ENCODE measurements at regions not wholly inside any gene's neighbourhood (a gene's known extent, or its start where the extent isn't known, plus 50 kb on each side); places are given as distances from the start of the nearest gene placed in this dataset.

DNA sequence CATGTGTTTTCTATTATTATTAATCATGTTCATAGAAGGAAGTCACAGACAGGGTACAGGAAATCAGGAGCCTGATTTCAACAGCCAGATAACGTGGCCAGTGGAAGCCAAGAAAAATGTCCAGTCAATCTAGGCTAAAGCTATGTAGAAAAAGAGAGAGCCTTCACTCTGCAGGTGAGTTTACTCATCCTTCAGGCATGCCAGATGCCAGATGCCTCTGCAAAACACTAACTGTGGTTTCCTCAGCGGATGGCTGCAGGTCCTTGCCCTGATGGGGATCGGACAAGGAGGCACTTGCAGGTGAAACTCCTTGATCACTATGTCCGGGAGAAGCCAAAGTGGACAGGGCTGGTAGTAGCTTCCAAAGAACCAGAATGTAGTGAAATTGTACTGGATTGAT lies 962.3 kb upstream of the RAG2 start:
- Histone ChIP-seq H2AFZ (ENCODE audit: insufficient read depth, low read depth, low read length, poor library complexity, severe bottlenecking) (peak overlapping the region; percentile 17), H3K36me3 (replicated peaks in 1 of 2; ENCODE audit: control insufficient read depth in 1 of 2, insufficient read depth in 2 of 2, low read length in 2 of 2) (no peaks in the 10 kb centered on the region), H3K27me3 (ENCODE audit: control insufficient read depth in 2 of 2, insufficient read depth in 2 of 2, low read length in 2 of 2) (no peaks in the 10 kb centered on the region), H3K4me1 (ENCODE audit: control insufficient read depth in 1 of 2, insufficient read depth in 2 of 2, low read length in 2 of 2) (no peaks in the 10 kb centered on the region), H4K20me1 (ENCODE audit: insufficient read depth, low read length) (no peaks in the 10 kb centered on the region), H3K27ac (ENCODE audit: low read depth in 1 of 2, low read length in 2 of 2) (no peak overlapping the region), H3K9me3 (replicated peaks in 1 of 2; ENCODE audit: control insufficient read depth in 1 of 2, insufficient read depth in 1 of 2, low read length in 2 of 2) (no peaks in the 10 kb centered on the region), H3K79me2 (ENCODE audit: insufficient read depth, low read length) (no peaks in the 10 kb centered on the region), H3K9ac (ENCODE audit: insufficient read depth, low read length, poor library complexity, severe bottlenecking) (no peak overlapping the region), H3K4me3 (replicated peaks in 1 of 3; ENCODE audit: low read depth in 2 of 3, low read length in 3 of 3) (no peak overlapping the region), H3K4me2 (replicated peaks; ENCODE audit: extremely low read depth, low read length, poor library complexity, severe bottlenecking) (no peak overlapping the region)
- Mint-ChIP-seq H3K27me3 (ENCODE audit: low read depth in 3 of 3) (no peaks in the 10 kb centered on the region), H3K36me3 (no peaks in the 10 kb centered on the region), H3K4me3 (no peak overlapping the region), H3K27ac (no peak overlapping the region), H3K4me1 (peaks cover 11% of the 10 kb centered on the region), H3K9me3 (peaks cover 0 to 1% (median 0%) of the 10 kb centered on the region in 7 donors)
- intact Hi-C loops (cut with micrococcal nuclease), result no loop called here
- no peak for DNase-seq
- TF ChIP-seq, protein P1, sequence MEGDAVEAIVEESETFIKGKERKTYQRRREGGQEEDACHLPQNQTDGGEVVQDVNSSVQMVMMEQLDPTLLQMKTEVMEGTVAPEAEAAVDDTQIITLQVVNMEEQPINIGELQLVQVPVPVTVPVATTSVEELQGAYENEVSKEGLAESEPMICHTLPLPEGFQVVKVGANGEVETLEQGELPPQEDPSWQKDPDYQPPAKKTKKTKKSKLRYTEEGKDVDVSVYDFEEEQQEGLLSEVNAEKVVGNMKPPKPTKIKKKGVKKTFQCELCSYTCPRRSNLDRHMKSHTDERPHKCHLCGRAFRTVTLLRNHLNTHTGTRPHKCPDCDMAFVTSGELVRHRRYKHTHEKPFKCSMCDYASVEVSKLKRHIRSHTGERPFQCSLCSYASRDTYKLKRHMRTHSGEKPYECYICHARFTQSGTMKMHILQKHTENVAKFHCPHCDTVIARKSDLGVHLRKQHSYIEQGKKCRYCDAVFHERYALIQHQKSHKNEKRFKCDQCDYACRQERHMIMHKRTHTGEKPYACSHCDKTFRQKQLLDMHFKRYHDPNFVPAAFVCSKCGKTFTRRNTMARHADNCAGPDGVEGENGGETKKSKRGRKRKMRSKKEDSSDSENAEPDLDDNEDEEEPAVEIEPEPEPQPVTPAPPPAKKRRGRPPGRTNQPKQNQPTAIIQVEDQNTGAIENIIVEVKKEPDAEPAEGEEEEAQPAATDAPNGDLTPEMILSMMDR (IDR thresholded peaks at IDR 0.05), result no peak
- WGBS (ENCODE audit: insufficient coverage), result 29% methylated on average over 4 of the region's 4 CpGs

DNA sequence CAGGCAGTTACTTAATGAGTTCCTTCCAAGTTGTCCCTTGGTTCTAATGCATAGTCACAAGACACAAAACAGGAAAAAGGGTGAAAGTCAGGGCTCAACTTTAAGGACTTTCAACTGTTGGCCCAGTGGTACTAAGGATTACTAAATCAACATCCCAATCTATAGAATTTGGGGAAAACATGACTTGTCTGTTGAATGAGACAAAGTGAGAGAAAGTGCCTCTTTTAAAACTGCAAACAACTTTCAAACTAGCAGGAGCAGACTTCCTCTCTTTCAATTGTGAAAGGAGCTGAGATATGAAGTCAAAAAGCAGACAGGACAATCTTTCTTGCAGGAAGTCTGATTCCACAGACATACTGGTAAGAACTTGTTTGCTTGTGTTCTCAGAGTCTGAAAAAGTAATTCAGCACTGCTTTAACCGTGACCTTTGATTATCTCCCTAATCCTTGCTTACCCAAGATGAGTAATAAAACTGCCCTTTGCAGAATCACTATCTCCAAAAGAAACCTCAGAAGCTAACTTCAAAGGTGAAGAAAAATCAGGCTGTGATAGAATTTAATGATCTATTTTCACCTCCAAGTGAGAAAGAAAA lies 960.7 kb upstream of the RAG2 start:
- H3K9me3 ChIP-seq (replicated peaks in 1 of 2; ENCODE audit: control insufficient read depth in 1 of 2, insufficient read depth in 1 of 2, low read length in 2 of 2), result no peaks in the 10 kb centered on the region
- H3K4me3 ChIP-seq (replicated peaks in 1 of 3; ENCODE audit: low read depth in 2 of 3, low read length in 3 of 3), result no peak overlapping the region
- no peaks in the 10 kb centered on the region for H3K36me3 Mint-ChIP-seq
- H3K4me2 ChIP-seq (replicated peaks; ENCODE audit: extremely low read depth, low read length, poor library complexity, severe bottlenecking), result no peak overlapping the region
- no peaks in the 10 kb centered on the region for H3K27me3 Mint-ChIP-seq (ENCODE audit: low read depth in 3 of 3)
- peaks cover 11% of the 10 kb centered on the region for H3K4me1 Mint-ChIP-seq
- H3K79me2 ChIP-seq (ENCODE audit: insufficient read depth, low read length), result no peaks in the 10 kb centered on the region
- no CpG with 5 or more reads among the region's 1 CpG for WGBS (ENCODE audit: insufficient coverage)
- H3K9me3 Mint-ChIP-seq, result peaks cover 0 to 1% (median 0%) of the 10 kb centered on the region in 7 donors
- H4K20me1 ChIP-seq (ENCODE audit: insufficient read depth, low read length), result no peaks in the 10 kb centered on the region
- H3K36me3 ChIP-seq (replicated peaks in 1 of 2; ENCODE audit: control insufficient read depth in 1 of 2, insufficient read depth in 2 of 2, low read length in 2 of 2), result no peaks in the 10 kb centered on the region
- no peak for DNase-seq
- no peak overlapping the region for H3K27ac ChIP-seq (ENCODE audit: low read depth in 1 of 2, low read length in 2 of 2)
- H3K27me3 ChIP-seq (ENCODE audit: control insufficient read depth in 2 of 2, insufficient read depth in 2 of 2, low read length in 2 of 2), result no peaks in the 10 kb centered on the region
- TF ChIP-seq, protein P1 (IDR thresholded peaks at IDR 0.05), result no peak
- no peak overlapping the region for H3K9ac ChIP-seq (ENCODE audit: insufficient read depth, low read length, poor library complexity, severe bottlenecking)
- no peak overlapping the region for H2AFZ ChIP-seq (ENCODE audit: insufficient read depth, low read depth, low read length, poor library complexity, severe bottlenecking)
- H3K4me1 ChIP-seq (ENCODE audit: control insufficient read depth in 1 of 2, insufficient read depth in 2 of 2, low read length in 2 of 2), result no peaks in the 10 kb centered on the region
- H3K4me3 Mint-ChIP-seq, result no peak overlapping the region
- no peak overlapping the region for H3K27ac Mint-ChIP-seq
- intact Hi-C loops (cut with micrococcal nuclease), result no loop called here
